KMS-11 (cell line): ENCODE measurements at regions not wholly inside any gene's neighbourhood (a gene's known extent, or its start where the extent isn't known, plus 50 kb on each side); places are given as distances from the start of the nearest gene placed in this dataset.

Experiments
- H2AFZ ChIP-seq: fragments of 200-600 bp; sonication (generic); 2 replicates; pipeline ENCODE4 v1.6.1; 2016; ENCODE audit warnings: antibody characterized with exemption, mixed run types, low read depth
- H3K27ac ChIP-seq: fragments of 200-600 bp; sonication (generic); 2 replicates; pipeline ENCODE4 v1.6.1; 2016; ENCODE audit warnings: mild to moderate bottlenecking, mixed run types
- H3K27me3 ChIP-seq: fragments of 200-600 bp; sonication (generic); 2 replicates; pipeline ENCODE4 v1.6.1; 2017; ENCODE audit warnings: mild to moderate bottlenecking, low read depth, mixed run types, moderate library complexity; ENCODE audit not compliant: insufficient read depth
- H3K36me3 ChIP-seq: fragments of 200-600 bp; sonication (generic); 2 replicates; pipeline ENCODE4 v1.6.1; 2017; ENCODE audit warnings: mild to moderate bottlenecking, mixed run types; ENCODE audit not compliant: insufficient read depth
- H3K4me1 ChIP-seq: fragments of 200-600 bp; sonication (generic); 2 replicates; pipeline ENCODE4 v1.6.1; 2016; ENCODE audit warnings: mild to moderate bottlenecking, low read depth, mixed run types; ENCODE audit not compliant: poor library complexity, severe bottlenecking
- H3K4me2 ChIP-seq: fragments of 200-600 bp; sonication (generic); 2 replicates; pipeline ENCODE4 v1.7.0; 2016; ENCODE audit warnings: mild to moderate bottlenecking, mixed run types
- H3K4me3 ChIP-seq: fragments of 200-600 bp; sonication (generic); IDR thresholded peaks from 2 replicates; pipeline ENCODE4 v1.6.1; 2017; ENCODE audit warnings: low read depth, low read length, mixed read lengths; ENCODE audit not compliant: insufficient read depth
- H3K79me2 ChIP-seq: fragments of 200-600 bp; sonication (generic); 2 replicates; pipeline ENCODE4 v1.6.1; 2016; ENCODE audit warnings: low read depth, mixed run types; ENCODE audit not compliant: insufficient read depth
- H3K9ac ChIP-seq: fragments of 200-600 bp; sonication (generic); 2 replicates; pipeline ENCODE4 v1.6.1; 2016; ENCODE audit warnings: mild to moderate bottlenecking, mixed run types
- H4K20me1 ChIP-seq: fragments of 200-600 bp; sonication (generic); 2 replicates; pipeline ENCODE4 v1.6.1; 2016; ENCODE audit warnings: mild to moderate bottlenecking, mixed run types; ENCODE audit not compliant: insufficient read depth
- CTCF ChIP-seq: fragments of 200-600 bp; sonication (generic); conservative IDR thresholded peaks from 2 replicates; pipeline ENCODE4 v1.6.1; 2017; ENCODE audit warnings: low read depth, mild to moderate bottlenecking, antibody characterized with exemption, low read length, moderate library complexity, mixed read lengths

- no peak overlapping the region for H3K27ac ChIP-seq
- no peak overlapping the region for H3K4me3 ChIP-seq
- H3K36me3 ChIP-seq: no peaks in the 10 kb centered on the region
These were observed 558.3 kb downstream of the JRKL start for GRCh38 chr11:96948066-96948465.

GRCh38 chr11:96949464-96949863, 559.7 kb downstream of the JRKL start:
- Histone ChIP-seq H4K20me1 (no peaks in the 10 kb centered on the region), H3K4me2 (no peak overlapping the region), H3K27ac (no peak overlapping the region), H3K4me1 (no peaks in the 10 kb centered on the region), H3K4me3 (no peak overlapping the region), H3K9ac (no peak overlapping the region), H3K27me3 (no peaks in the 10 kb centered on the region), H3K36me3 (no peaks in the 10 kb centered on the region), H2AFZ (no peak overlapping the region), H3K79me2 (no peaks in the 10 kb centered on the region)
- TF ChIP-seq CTCF: no peak

More at GRCh38 chr11:96948066-96948465, 558.3 kb downstream of the JRKL start:
- no peaks in the 10 kb centered on the region for H3K27me3 ChIP-seq
- no peak overlapping the region for H3K9ac ChIP-seq
- no peak overlapping the region for H2AFZ ChIP-seq
- no peaks in the 10 kb centered on the region for H4K20me1 ChIP-seq
- no peak overlapping the region for H3K4me2 ChIP-seq
- H3K4me1 ChIP-seq: no peaks in the 10 kb centered on the region
- no peak for TF ChIP-seq CTCF
- H3K79me2 ChIP-seq: no peaks in the 10 kb centered on the region

GRCh38 chr11:96954587-96955242, 564.9 kb downstream of the JRKL start:
- no peaks in the 10 kb centered on the region for H3K4me1 ChIP-seq
- H3K4me3 ChIP-seq: no peak overlapping the region
- no peak overlapping the region for H3K27ac ChIP-seq
- no peak overlapping the region for H2AFZ ChIP-seq
- no peaks in the 10 kb centered on the region for H3K27me3 ChIP-seq
- H4K20me1 ChIP-seq: no peaks in the 10 kb centered on the region
- H3K79me2 ChIP-seq: no peaks in the 10 kb centered on the region
- no peak overlapping the region for H3K4me2 ChIP-seq
- no peaks in the 10 kb centered on the region for H3K36me3 ChIP-seq
- no peak overlapping the region for H3K9ac ChIP-seq
- no peak for TF ChIP-seq CTCF

- no peaks in the 10 kb centered on the region for H3K79me2 ChIP-seq
- H3K9ac ChIP-seq: no peak overlapping the region
- no peaks in the 10 kb centered on the region for H3K4me1 ChIP-seq
- H2AFZ ChIP-seq: no peak overlapping the region
- no peaks in the 10 kb centered on the region for H3K36me3 ChIP-seq
- no peak for TF ChIP-seq CTCF
- H3K4me3 ChIP-seq: no peak overlapping the region
- H3K27ac ChIP-seq: no peak overlapping the region
- no peaks in the 10 kb centered on the region for H3K27me3 ChIP-seq
- H4K20me1 ChIP-seq: no peaks in the 10 kb centered on the region
- H3K4me2 ChIP-seq: no peak overlapping the region
These were observed 570.7 kb downstream of the JRKL start for GRCh38 chr11:96960476-96960875.
